ENCODE measurements at regions not wholly inside any gene's neighbourhood (a gene's known extent, or its start where the extent isn't known, plus 50 kb on each side); places are given as distances from the start of the nearest gene placed in this dataset.

- no peak for TF ChIP-seq EZH2 (IDR thresholded peaks at IDR 0.05; ENCODE audit: low read depth)
- TF ChIP-seq, protein P1, sequence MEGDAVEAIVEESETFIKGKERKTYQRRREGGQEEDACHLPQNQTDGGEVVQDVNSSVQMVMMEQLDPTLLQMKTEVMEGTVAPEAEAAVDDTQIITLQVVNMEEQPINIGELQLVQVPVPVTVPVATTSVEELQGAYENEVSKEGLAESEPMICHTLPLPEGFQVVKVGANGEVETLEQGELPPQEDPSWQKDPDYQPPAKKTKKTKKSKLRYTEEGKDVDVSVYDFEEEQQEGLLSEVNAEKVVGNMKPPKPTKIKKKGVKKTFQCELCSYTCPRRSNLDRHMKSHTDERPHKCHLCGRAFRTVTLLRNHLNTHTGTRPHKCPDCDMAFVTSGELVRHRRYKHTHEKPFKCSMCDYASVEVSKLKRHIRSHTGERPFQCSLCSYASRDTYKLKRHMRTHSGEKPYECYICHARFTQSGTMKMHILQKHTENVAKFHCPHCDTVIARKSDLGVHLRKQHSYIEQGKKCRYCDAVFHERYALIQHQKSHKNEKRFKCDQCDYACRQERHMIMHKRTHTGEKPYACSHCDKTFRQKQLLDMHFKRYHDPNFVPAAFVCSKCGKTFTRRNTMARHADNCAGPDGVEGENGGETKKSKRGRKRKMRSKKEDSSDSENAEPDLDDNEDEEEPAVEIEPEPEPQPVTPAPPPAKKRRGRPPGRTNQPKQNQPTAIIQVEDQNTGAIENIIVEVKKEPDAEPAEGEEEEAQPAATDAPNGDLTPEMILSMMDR (conservative IDR thresholded peaks at IDR 0.05) = no peak
These were observed 102.4 kb upstream of the IGSF10 start for GRCh38 chr3:151563305-151563704.

Measured in PC-9 (cell line).